Erythroblast (primary cell): ENCODE measurements at regions not wholly inside any gene's neighbourhood (a gene's known extent, or its start where the extent isn't known, plus 50 kb on each side); places are given as distances from the start of the nearest gene placed in this dataset.

Experiments used
- GATA1 ChIP-seq: IDR thresholded peaks from 2 replicates; pipeline ENCODE4 v1.6.1; 2011; ENCODE audit warnings: low read depth, mild to moderate bottlenecking, control low read depth, low read length, moderate library complexity
- POLR2A ChIP-seq: IDR thresholded peaks from 2 replicates; pipeline ENCODE4 v1.6.1; 2011; ENCODE audit warnings: mild to moderate bottlenecking, low read length

DNA sequence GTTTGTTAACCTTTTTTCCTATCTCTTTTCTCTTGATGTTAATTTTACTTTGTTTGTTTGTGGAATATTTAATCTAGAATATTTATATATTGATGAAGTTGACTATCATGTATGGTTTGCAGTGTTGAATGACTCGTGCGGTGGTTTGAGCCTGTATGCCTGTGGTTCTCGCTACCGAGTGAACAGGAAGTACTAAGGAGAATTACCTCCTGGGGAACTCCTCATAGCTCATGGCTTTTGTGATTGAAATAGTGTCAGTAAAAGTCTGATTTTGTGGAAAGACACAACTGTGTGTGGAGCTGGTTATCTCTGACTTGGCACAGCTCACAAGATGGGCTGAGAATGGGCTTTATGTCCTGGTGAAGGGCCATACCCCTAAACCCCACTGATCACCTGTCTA is 498.6 kb downstream of the GLRX3 start:
- TF ChIP-seq POLR2A (no peak), GATA1 (no peak)
